WTC11 (cell line): ENCODE measurements at regions not wholly inside any gene's neighbourhood (a gene's known extent, or its start where the extent isn't known, plus 50 kb on each side); places are given as distances from the start of the nearest gene placed in this dataset.

Experiments
- ATF3 ChIP-seq: sonication (generic); formaldehyde crosslinking; conservative IDR thresholded peaks from 2 replicates; pipeline ENCODE4 v1.8.1; 2022; ENCODE audit warnings: mild to moderate bottlenecking, missing genetic modification reagents
- CBFB ChIP-seq: sonication (generic); formaldehyde crosslinking; IDR thresholded peaks from 2 replicates; pipeline ENCODE4 v1.8.1; 2022; ENCODE audit warnings: mild to moderate bottlenecking, low read depth, missing genetic modification reagents
- CREM ChIP-seq: sonication (generic); formaldehyde crosslinking; IDR thresholded peaks from 2 replicates; pipeline ENCODE4 v1.8.1; 2022; ENCODE audit warnings: mild to moderate bottlenecking, missing genetic modification reagents, moderate library complexity
- FOXP1 ChIP-seq: sonication (generic); formaldehyde crosslinking; IDR thresholded peaks from 2 replicates; pipeline ENCODE4 v1.8.0; 2022; ENCODE audit warnings: missing genetic modification reagents, mild to moderate bottlenecking, moderate library complexity, borderline replicate concordance
- GABPB1 ChIP-seq: sonication (generic); formaldehyde crosslinking; IDR thresholded peaks from 2 replicates; pipeline ENCODE4 v1.8.1; 2023; ENCODE audit warnings: mild to moderate bottlenecking, missing genetic modification reagents
- IRF1 ChIP-seq: sonication (generic); formaldehyde crosslinking; IDR thresholded peaks from 2 replicates; pipeline ENCODE4 v1.8.0; 2023; ENCODE audit warnings: missing genetic modification reagents
- MXD4 ChIP-seq: fragments of 250-450 bp; sonication (Bioruptor Pico); IDR thresholded peaks from 2 replicates; pipeline ENCODE4 v1.8.0; 2021; ENCODE audit warnings: mild to moderate bottlenecking, moderate library complexity, borderline replicate concordance
- TP53 ChIP-seq: sonication (generic); formaldehyde crosslinking; IDR thresholded peaks from 2 replicates; pipeline ENCODE4 v1.8.1; 2023; ENCODE audit warnings: mild to moderate bottlenecking, missing genetic modification reagents
- TF ChIP-seq, protein P1 (sequence below): sonication (generic); formaldehyde crosslinking; IDR thresholded peaks from 2 replicates; pipeline ENCODE4 v1.8.0; 2022; ENCODE audit warnings: mild to moderate bottlenecking, missing genetic modification reagents
- TF ChIP-seq, protein P2 (sequence below): fragments of 200-600 bp; IDR thresholded peaks from 2 replicates; pipeline ENCODE4 v1.8.0; 2022; ENCODE audit warnings: antibody characterized with exemption

DNA sequence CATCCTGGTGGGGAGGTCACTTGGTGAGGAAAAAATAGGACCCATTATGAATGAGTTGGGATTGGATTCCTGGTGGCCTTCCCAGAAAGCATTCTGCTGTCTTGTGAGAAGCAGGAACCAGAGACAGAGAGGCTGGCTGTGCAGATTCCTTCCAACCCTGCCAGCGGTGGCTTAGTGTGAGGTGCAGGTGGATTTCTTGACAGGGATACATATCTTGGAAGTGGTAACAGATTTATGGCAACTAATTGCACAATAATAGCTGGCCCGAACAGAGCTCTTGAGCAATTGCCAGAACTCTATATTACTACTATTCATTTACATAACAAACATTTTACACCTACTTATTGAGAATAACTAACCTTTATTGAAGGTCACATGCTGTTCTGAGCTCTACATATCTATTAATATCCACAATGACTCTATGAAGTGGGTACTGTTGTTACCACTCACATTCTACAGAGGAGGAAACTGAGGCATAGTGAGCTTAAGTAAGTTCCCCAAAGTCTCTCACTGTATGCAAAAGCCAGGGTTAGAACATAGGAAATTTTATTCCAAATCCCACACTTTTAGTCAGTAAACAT is 173.9 kb upstream of the SERP2 start:
- TF ChIP-seq, protein P1, sequence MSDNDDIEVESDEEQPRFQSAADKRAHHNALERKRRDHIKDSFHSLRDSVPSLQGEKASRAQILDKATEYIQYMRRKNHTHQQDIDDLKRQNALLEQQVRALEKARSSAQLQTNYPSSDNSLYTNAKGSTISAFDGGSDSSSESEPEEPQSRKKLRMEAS (CRISPR knock-in tag): no peak
- TF ChIP-seq, protein P2, sequence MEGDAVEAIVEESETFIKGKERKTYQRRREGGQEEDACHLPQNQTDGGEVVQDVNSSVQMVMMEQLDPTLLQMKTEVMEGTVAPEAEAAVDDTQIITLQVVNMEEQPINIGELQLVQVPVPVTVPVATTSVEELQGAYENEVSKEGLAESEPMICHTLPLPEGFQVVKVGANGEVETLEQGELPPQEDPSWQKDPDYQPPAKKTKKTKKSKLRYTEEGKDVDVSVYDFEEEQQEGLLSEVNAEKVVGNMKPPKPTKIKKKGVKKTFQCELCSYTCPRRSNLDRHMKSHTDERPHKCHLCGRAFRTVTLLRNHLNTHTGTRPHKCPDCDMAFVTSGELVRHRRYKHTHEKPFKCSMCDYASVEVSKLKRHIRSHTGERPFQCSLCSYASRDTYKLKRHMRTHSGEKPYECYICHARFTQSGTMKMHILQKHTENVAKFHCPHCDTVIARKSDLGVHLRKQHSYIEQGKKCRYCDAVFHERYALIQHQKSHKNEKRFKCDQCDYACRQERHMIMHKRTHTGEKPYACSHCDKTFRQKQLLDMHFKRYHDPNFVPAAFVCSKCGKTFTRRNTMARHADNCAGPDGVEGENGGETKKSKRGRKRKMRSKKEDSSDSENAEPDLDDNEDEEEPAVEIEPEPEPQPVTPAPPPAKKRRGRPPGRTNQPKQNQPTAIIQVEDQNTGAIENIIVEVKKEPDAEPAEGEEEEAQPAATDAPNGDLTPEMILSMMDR: no peak
- no peak for TF ChIP-seq CBFB
- TF ChIP-seq TP53 (CRISPR knock-in tag): no peak
- no peak for TF ChIP-seq CREM (CRISPR knock-in tag)
- no peak for TF ChIP-seq ATF3 (CRISPR knock-in tag)
- no peak for TF ChIP-seq MXD4 (CRISPR knock-in tag)
- TF ChIP-seq IRF1: no peak
- no peak for TF ChIP-seq GABPB1
- TF ChIP-seq FOXP1 (CRISPR knock-in tag): no peak
